HepG2 (cell line): ENCODE measurements at regions not wholly inside any gene's neighbourhood (a gene's known extent, or its start where the extent isn't known, plus 50 kb on each side); places are given as distances from the start of the nearest gene placed in this dataset.
A peak's percentile ranks its signal among the peaks of the same experiment; 100 is the strongest.

ENCODE experiments used
- ELF3 ChIP-seq: IDR thresholded peaks from 2 replicates; pipeline ENCODE4 v1.6.1; 2016; ENCODE audit warnings: missing genetic modification reagents, missing compliant biosample characterization
- FOSL2 ChIP-seq: sonication (generic); formaldehyde crosslinking; IDR thresholded peaks from 2 replicates; pipeline ENCODE4 v1.4.0; 2020; ENCODE audit warnings: missing genetic modification reagents
- KMT2A ChIP-seq: sonication (generic); formaldehyde crosslinking; IDR thresholded peaks from 2 replicates; pipeline ENCODE4 v1.4.0; 2020; ENCODE audit warnings: missing genetic modification reagents
- PAWR ChIP-seq: sonication (generic); formaldehyde crosslinking; IDR thresholded peaks from 2 replicates; pipeline ENCODE4 v1.4.0; 2020; ENCODE audit warnings: missing genetic modification reagents, mild to moderate bottlenecking, borderline replicate concordance
- PHB2 ChIP-seq: fragments of 450-650 bp; IDR thresholded peaks from 2 replicates; pipeline ENCODE4 v1.6.1; 2018; ENCODE audit not compliant: partially characterized antibody
- SOX5 ChIP-seq: IDR thresholded peaks from 2 replicates; pipeline ENCODE4 v1.6.1; 2016; ENCODE audit warnings: borderline replicate concordance
- ZFP36L2 ChIP-seq: sonication (generic); formaldehyde crosslinking; IDR thresholded peaks from 2 replicates; pipeline ENCODE4 v1.4.0; 2020; ENCODE audit warnings: missing genetic modification reagents
- ZNF570 ChIP-seq: sonication (generic); formaldehyde crosslinking; IDR thresholded peaks from 2 replicates; pipeline ENCODE4 v1.4.0; 2020; ENCODE audit warnings: mild to moderate bottlenecking, missing genetic modification reagents, borderline replicate concordance
- ZNF572 ChIP-seq: sonication (generic); formaldehyde crosslinking; IDR thresholded peaks from 2 replicates; pipeline ENCODE4 v1.5.1; 2020; ENCODE audit warnings: mild to moderate bottlenecking, missing genetic modification reagents
- ZNF761 ChIP-seq: sonication (generic); formaldehyde crosslinking; conservative IDR thresholded peaks from 2 replicates; pipeline ENCODE4 v1.4.0; 2020; ENCODE audit warnings: mild to moderate bottlenecking, missing genetic modification reagents
- TF ChIP-seq, protein P1 (sequence below): sonication (generic); formaldehyde crosslinking; IDR thresholded peaks from 2 replicates; pipeline ENCODE4 v1.4.0; 2020; ENCODE audit warnings: missing genetic modification reagents
- TF ChIP-seq, protein P2 (sequence below): IDR thresholded peaks from 2 replicates; pipeline ENCODE4 v1.6.1; 2016; ENCODE audit warnings: missing genetic modification reagents, missing compliant biosample characterization
- TF ChIP-seq, protein P3 (sequence below): IDR thresholded peaks from 2 replicates; pipeline ENCODE4 v1.6.1; 2016; ENCODE audit warnings: mild to moderate bottlenecking
- TF ChIP-seq, protein P4 (sequence below): sonication (generic); formaldehyde crosslinking; IDR thresholded peaks from 2 replicates; pipeline ENCODE4 v1.4.0; 2020; ENCODE audit warnings: missing genetic modification reagents
- TF ChIP-seq, protein P5 (sequence below): sonication (generic); formaldehyde crosslinking; IDR thresholded peaks from 2 replicates; pipeline ENCODE4 v1.4.0; 2020; ENCODE audit warnings: missing genetic modification reagents, borderline replicate concordance
- TF ChIP-seq, protein P6 (sequence below): IDR thresholded peaks from 2 replicates; pipeline ENCODE4 v1.6.1; 2016; ENCODE audit warnings: low read depth, control low read depth
- TF ChIP-seq, protein P7 (sequence below): sonication (generic); formaldehyde crosslinking; IDR thresholded peaks from 2 replicates; pipeline ENCODE4 v1.8.0; 2022; ENCODE audit warnings: mild to moderate bottlenecking, missing genetic modification reagents, moderate library complexity

DNA sequence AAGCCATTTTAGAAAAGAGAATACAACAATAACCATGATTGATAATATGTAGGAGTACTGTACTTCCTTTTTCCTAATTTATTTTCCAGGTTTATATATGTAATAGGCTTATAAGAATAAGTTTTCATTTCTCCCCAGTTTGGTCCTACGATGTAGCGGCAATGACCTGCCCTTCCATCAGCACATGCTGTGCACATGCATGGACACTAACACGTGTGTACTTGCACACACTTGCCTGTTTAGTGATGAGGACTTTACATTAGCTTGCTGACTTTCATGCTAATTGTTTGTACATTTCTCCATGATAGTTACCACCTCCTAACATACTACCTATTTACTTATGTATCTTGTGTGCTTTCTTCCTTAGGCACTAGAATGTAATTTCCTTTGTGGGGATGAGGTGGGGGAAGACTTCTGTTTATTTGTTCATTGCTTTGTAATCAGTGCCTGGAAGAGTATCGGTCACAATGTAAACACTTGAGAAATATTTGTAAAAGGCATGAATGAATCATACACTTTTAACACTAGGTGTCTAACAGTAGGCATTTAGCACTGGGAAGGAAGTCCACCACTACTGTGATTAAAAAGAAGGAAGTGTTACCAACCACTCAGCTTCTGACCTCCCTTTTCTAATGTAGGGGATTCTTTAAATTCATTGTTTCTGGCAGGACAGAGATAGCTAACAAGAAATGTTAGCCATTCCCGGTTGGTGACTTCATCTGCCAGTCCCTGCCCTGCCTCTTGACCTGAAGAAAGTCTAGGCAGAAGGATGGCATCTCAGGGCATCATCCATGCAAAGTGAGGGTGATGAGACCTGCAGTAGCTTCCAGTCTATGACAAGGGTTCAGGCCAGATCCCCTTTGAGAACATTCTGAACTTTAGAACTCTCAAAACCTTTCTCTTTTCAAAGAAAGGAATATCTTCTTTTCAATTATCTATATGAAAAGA is 120.2 kb upstream of the RAB18 start (continued):
- TF ChIP-seq, protein P1, sequence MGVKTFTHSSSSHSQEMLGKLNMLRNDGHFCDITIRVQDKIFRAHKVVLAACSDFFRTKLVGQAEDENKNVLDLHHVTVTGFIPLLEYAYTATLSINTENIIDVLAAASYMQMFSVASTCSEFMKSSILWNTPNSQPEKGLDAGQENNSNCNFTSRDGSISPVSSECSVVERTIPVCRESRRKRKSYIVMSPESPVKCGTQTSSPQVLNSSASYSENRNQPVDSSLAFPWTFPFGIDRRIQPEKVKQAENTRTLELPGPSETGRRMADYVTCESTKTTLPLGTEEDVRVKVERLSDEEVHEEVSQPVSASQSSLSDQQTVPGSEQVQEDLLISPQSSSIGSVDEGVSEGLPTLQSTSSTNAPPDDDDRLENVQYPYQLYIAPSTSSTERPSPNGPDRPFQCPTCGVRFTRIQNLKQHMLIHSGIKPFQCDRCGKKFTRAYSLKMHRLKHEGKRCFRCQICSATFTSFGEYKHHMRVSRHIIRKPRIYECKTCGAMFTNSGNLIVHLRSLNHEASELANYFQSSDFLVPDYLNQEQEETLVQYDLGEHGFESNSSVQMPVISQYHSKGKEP (CRISPR knock-in tag) = no peak
- TF ChIP-seq, protein P2, sequence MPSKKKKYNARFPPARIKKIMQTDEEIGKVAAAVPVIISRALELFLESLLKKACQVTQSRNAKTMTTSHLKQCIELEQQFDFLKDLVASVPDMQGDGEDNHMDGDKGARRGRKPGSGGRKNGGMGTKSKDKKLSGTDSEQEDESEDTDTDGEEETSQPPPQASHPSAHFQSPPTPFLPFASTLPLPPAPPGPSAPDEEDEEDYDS = no peak
- no peak for TF ChIP-seq KMT2A
- TF ChIP-seq, protein P3, sequence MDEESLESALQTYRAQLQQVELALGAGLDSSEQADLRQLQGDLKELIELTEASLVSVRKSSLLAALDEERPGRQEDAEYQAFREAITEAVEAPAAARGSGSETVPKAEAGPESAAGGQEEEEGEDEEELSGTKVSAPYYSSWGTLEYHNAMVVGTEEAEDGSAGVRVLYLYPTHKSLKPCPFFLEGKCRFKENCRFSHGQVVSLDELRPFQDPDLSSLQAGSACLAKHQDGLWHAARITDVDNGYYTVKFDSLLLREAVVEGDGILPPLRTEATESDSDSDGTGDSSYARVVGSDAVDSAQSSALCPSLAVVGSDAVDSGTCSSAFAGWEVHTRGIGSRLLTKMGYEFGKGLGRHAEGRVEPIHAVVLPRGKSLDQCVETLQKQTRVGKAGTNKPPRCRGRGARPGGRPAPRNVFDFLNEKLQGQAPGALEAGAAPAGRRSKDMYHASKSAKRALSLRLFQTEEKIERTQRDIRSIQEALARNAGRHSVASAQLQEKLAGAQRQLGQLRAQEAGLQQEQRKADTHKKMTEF (CRISPR knock-in tag) = peak; percentile 49; the same call in 1 of the 2 replicates
- TF ChIP-seq, protein P4, sequence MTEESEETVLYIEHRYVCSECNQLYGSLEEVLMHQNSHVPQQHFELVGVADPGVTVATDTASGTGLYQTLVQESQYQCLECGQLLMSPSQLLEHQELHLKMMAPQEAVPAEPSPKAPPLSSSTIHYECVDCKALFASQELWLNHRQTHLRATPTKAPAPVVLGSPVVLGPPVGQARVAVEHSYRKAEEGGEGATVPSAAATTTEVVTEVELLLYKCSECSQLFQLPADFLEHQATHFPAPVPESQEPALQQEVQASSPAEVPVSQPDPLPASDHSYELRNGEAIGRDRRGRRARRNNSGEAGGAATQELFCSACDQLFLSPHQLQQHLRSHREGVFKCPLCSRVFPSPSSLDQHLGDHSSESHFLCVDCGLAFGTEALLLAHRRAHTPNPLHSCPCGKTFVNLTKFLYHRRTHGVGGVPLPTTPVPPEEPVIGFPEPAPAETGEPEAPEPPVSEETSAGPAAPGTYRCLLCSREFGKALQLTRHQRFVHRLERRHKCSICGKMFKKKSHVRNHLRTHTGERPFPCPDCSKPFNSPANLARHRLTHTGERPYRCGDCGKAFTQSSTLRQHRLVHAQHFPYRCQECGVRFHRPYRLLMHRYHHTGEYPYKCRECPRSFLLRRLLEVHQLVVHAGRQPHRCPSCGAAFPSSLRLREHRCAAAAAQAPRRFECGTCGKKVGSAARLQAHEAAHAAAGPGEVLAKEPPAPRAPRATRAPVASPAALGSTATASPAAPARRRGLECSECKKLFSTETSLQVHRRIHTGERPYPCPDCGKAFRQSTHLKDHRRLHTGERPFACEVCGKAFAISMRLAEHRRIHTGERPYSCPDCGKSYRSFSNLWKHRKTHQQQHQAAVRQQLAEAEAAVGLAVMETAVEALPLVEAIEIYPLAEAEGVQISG (CRISPR knock-in tag) = no peak
- TF ChIP-seq PHB2 = no peak
- no peak for TF ChIP-seq ZNF761
- no peak for TF ChIP-seq ZFP36L2 (CRISPR knock-in tag)
- peak; percentile 25; the same call in 1 of the 2 replicates for TF ChIP-seq ELF3
- TF ChIP-seq, protein P5, sequence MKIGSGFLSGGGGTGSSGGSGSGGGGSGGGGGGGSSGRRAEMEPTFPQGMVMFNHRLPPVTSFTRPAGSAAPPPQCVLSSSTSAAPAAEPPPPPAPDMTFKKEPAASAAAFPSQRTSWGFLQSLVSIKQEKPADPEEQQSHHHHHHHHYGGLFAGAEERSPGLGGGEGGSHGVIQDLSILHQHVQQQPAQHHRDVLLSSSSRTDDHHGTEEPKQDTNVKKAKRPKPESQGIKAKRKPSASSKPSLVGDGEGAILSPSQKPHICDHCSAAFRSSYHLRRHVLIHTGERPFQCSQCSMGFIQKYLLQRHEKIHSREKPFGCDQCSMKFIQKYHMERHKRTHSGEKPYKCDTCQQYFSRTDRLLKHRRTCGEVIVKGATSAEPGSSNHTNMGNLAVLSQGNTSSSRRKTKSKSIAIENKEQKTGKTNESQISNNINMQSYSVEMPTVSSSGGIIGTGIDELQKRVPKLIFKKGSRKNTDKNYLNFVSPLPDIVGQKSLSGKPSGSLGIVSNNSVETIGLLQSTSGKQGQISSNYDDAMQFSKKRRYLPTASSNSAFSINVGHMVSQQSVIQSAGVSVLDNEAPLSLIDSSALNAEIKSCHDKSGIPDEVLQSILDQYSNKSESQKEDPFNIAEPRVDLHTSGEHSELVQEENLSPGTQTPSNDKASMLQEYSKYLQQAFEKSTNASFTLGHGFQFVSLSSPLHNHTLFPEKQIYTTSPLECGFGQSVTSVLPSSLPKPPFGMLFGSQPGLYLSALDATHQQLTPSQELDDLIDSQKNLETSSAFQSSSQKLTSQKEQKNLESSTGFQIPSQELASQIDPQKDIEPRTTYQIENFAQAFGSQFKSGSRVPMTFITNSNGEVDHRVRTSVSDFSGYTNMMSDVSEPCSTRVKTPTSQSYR (CRISPR knock-in tag) = no peak
- no peak for TF ChIP-seq PAWR (CRISPR knock-in tag)
- no peak for TF ChIP-seq ZNF572 (CRISPR knock-in tag)
- peak; percentile 80 for TF ChIP-seq SOX5
- TF ChIP-seq ZNF570 (CRISPR knock-in tag) = no peak
- peak; percentile 82 for TF ChIP-seq FOSL2
- TF ChIP-seq, protein P6, sequence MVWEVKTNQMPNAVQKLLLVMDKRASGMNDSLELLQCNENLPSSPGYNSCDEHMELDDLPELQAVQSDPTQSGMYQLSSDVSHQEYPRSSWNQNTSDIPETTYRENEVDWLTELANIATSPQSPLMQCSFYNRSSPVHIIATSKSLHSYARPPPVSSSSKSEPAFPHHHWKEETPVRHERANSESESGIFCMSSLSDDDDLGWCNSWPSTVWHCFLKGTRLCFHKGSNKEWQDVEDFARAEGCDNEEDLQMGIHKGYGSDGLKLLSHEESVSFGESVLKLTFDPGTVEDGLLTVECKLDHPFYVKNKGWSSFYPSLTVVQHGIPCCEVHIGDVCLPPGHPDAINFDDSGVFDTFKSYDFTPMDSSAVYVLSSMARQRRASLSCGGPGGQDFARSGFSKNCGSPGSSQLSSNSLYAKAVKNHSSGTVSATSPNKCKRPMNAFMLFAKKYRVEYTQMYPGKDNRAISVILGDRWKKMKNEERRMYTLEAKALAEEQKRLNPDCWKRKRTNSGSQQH (CRISPR knock-in tag) = no peak
- TF ChIP-seq, protein P7, sequence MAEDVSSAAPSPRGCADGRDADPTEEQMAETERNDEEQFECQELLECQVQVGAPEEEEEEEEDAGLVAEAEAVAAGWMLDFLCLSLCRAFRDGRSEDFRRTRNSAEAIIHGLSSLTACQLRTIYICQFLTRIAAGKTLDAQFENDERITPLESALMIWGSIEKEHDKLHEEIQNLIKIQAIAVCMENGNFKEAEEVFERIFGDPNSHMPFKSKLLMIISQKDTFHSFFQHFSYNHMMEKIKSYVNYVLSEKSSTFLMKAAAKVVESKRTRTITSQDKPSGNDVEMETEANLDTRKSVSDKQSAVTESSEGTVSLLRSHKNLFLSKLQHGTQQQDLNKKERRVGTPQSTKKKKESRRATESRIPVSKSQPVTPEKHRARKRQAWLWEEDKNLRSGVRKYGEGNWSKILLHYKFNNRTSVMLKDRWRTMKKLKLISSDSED (CRISPR knock-in tag) = no peak
